ENCODE measurements at regions not wholly inside any gene's neighbourhood (a gene's known extent, or its start where the extent isn't known, plus 50 kb on each side); places are given as distances from the start of the nearest gene placed in this dataset.

DNA sequence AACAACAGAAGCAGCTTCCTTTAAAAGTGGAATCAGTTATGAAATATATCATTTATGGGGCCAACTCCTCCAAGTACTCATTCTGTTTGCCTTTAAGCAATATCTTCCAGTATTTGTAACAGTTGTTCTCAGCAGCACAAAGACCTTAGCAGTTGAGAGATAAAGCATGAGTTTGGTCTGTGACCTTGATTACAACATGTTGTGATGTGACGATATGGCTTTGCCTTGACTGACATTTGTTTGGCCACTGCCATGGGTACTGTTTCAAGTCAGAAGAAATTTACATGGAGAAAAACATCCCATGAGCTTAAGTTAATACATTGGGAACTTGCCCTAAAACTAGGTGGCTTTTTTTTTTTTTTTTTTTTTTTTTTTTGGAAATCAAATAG is 175.1 kb upstream of the KBTBD8 start:
- ATAC-seq (ENCODE audit: low FRiP score in 2 of 2), result no peak
- WGBS, 2 donors, result 31 to 46% methylated on average over 1 of the region's 1 CpG

DNA sequence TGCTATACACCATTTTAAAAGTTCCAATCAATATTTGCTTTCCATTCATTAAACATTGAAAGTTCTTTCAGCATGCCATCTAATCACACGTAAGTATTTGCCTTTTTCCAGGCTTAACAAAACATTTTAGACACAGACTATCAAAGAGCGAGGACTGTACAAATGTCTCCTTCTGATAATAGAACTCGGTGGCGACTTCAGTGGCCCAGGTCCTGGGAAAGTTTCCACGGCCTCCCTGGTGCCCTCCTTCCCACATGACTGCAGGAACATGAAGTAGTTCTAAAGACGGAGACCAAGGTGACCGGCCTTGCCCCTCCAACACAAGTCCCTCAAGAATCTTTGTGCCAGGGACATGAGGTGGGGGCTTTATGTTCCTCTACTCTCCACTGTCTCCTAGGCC is 174.6 kb upstream of the KBTBD8 start:
- Histone ChIP-seq H3K36me3 (no peaks in the 10 kb centered on the region), H3K9me3 (no peaks in the 10 kb centered on the region), H3K27me3 (no peaks in the 10 kb centered on the region), H3K4me3 (no peak overlapping the region), H3K27ac (no peak overlapping the region), H3K4me1 (peaks cover 0 to 8% (median 0%) of the 10 kb centered on the region in 4 donors)
- DNase-seq (no peak), ATAC-seq (ENCODE audit: low FRiP score in 2 of 2) (no peak)
- TF ChIP-seq POLR2AphosphoS5 (IDR thresholded peaks at IDR 0.05) (no peak), EP300 (IDR thresholded peaks at IDR 0.05) (no peak), POLR2A (IDR thresholded peaks at IDR 0.05) (no peak)
- TF ChIP-seq, protein P1, sequence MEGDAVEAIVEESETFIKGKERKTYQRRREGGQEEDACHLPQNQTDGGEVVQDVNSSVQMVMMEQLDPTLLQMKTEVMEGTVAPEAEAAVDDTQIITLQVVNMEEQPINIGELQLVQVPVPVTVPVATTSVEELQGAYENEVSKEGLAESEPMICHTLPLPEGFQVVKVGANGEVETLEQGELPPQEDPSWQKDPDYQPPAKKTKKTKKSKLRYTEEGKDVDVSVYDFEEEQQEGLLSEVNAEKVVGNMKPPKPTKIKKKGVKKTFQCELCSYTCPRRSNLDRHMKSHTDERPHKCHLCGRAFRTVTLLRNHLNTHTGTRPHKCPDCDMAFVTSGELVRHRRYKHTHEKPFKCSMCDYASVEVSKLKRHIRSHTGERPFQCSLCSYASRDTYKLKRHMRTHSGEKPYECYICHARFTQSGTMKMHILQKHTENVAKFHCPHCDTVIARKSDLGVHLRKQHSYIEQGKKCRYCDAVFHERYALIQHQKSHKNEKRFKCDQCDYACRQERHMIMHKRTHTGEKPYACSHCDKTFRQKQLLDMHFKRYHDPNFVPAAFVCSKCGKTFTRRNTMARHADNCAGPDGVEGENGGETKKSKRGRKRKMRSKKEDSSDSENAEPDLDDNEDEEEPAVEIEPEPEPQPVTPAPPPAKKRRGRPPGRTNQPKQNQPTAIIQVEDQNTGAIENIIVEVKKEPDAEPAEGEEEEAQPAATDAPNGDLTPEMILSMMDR (IDR thresholded peaks at IDR 0.05), result no peak
- 59% methylated on average over 7 of the region's 7 CpGs for WGBS, 2 donors

More for the DNA sequence above, 175.1 kb upstream of the KBTBD8 start:
- Histone ChIP-seq H3K27ac (no peak overlapping the region), H3K27me3 (no peaks in the 10 kb centered on the region), H3K36me3 (no peaks in the 10 kb centered on the region), H3K4me3 (no peak overlapping the region), H3K9me3 (no peaks in the 10 kb centered on the region), H3K4me1 (peaks cover 0 to 8% (median 0%) of the 10 kb centered on the region in 4 donors)
- TF ChIP-seq, protein P1 (IDR thresholded peaks at IDR 0.05), result no peak
- TF ChIP-seq POLR2AphosphoS5 (IDR thresholded peaks at IDR 0.05), result no peak
- TF ChIP-seq EP300 (IDR thresholded peaks at IDR 0.05), result no peak
- no peak for TF ChIP-seq POLR2A (IDR thresholded peaks at IDR 0.05)
- DNase-seq, result no peak

DNA sequence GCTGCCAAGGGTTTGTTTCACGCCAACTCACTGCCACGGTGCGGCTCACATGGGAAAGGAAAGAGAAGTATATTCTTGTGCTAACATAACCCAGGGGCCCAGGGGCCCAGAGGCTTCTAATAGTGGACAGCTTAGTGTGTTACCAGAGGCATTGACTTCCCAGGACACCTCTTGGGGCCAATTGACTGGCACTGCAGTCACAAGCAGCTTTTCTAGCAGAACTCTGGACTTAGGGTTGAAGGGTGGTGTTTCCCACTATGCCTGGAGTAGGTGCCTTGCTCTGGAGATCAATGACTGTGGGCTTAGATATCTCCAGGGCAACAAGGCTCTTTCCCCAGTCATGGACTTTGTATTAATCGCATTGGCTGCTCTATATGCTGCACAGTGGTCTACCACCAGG is 172.7 kb upstream of the KBTBD8 start:
- no peak for ATAC-seq (ENCODE audit: low FRiP score in 2 of 2)
- Histone ChIP-seq H3K36me3 (no peaks in the 10 kb centered on the region), H3K9me3 (no peaks in the 10 kb centered on the region), H3K27me3 (no peaks in the 10 kb centered on the region), H3K4me3 (no peak overlapping the region), H3K4me1 (peaks cover 0 to 8% (median 0%) of the 10 kb centered on the region in 4 donors), H3K27ac (no peak overlapping the region)
- TF ChIP-seq, protein P1 (IDR thresholded peaks at IDR 0.05), result no peak
- TF ChIP-seq POLR2AphosphoS5 (IDR thresholded peaks at IDR 0.05) (no peak), EP300 (IDR thresholded peaks at IDR 0.05) (no peak), POLR2A (IDR thresholded peaks at IDR 0.05) (no peak)
- DNase-seq, result no peak
- WGBS, 2 donors, result 85 to 90% methylated on average over 2 to 4 of the region's 4 CpGs

DNA sequence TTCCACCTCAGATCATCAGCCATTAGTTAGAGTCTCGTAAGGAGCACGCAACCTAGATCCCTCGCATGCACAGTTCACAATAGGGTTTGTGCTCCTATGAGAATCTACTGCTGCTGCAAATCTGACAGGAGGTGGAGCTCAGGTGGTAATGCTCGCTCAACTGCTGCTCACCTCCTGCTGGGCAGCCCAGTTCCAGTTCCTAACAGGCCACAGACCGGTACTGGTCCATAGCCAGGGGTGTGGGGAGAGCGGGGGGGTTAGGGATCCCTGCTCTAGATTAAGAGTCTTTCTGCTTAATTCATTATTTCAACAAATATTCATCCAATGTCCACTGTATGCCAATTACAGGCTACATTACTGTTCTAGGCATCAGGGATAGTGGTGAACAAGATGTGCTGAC is 170.4 kb upstream of the KBTBD8 start:
- ATAC-seq (ENCODE audit: low FRiP score in 2 of 2), result no peak
- no peaks in the 10 kb centered on the region for H3K36me3 ChIP-seq
- 79 to 98% methylated on average over 6 of the region's 6 CpGs for WGBS, 2 donors
- no peak overlapping the region for H3K4me3 ChIP-seq
- H3K9me3 ChIP-seq, result no peaks in the 10 kb centered on the region
- no peaks in the 10 kb centered on the region for H3K27me3 ChIP-seq
- TF ChIP-seq POLR2A (IDR thresholded peaks at IDR 0.05) (no peak), POLR2AphosphoS5 (IDR thresholded peaks at IDR 0.05) (no peak), EP300 (IDR thresholded peaks at IDR 0.05) (no peak)
- TF ChIP-seq, protein P1 (IDR thresholded peaks at IDR 0.05), result no peak
- peaks cover 0 to 4% (median 0%) of the 10 kb centered on the region in 4 donors for H3K4me1 ChIP-seq
- DNase-seq, result no peak
- H3K27ac ChIP-seq, result no peak overlapping the region

DNA sequence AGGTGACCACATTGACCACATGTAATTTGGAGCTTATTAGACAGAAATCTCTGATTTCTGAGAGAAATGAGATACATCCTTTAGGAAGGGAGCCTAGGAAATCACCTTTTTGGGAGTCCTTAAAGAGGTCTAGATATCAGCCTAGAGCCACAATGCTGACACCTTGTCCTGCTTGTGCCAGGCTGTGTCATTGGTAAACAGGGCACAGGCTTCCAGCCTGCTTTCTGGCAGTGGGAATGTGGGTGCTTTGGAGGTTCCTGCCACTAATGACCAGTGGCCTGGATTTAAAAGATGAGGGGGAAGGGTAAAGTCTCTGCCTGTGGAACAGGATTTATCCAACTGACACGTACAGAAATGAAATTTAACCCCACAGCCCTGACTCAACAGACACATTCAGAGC is 169.8 kb upstream of the KBTBD8 start:
- Histone ChIP-seq H3K9me3 (no peaks in the 10 kb centered on the region), H3K4me3 (no peak overlapping the region), H3K27ac (no peak overlapping the region), H3K27me3 (no peaks in the 10 kb centered on the region), H3K4me1 (no peaks in the 10 kb centered on the region), H3K36me3 (no peaks in the 10 kb centered on the region)
- ATAC-seq (ENCODE audit: low FRiP score in 2 of 2), result no peak
- no peak for DNase-seq
- TF ChIP-seq POLR2A (IDR thresholded peaks at IDR 0.05) (no peak), EP300 (IDR thresholded peaks at IDR 0.05) (no peak), POLR2AphosphoS5 (IDR thresholded peaks at IDR 0.05) (no peak)
- TF ChIP-seq, protein P1 (IDR thresholded peaks at IDR 0.05), result no peak
- WGBS, 2 donors, result 57 to 76% methylated on average over 1 of the region's 1 CpG
